ENCODE measurements at regions not wholly inside any gene's neighbourhood (a gene's known extent, or its start where the extent isn't known, plus 50 kb on each side); places are given as distances from the start of the nearest gene placed in this dataset.

GRCh38 chr6:168388641-168389633, 52.0 kb upstream of the SMOC2 start (continued):
- no peak for TF ChIP-seq BRCA1 (IDR thresholded peaks at IDR 0.05; ENCODE audit: low read depth, low read length)
- peak; percentile 20 to 35; a peak in 3 of 4 replicates for TF ChIP-seq RAD21 (IDR thresholded peaks at IDR 0.05 in 1 of 2, conservative IDR thresholded peaks at IDR 0.05 in 1 of 2; ENCODE audit: low read depth in 2 of 2, low read length in 2 of 2)
